ENCODE measurements at regions not wholly inside any gene's neighbourhood (a gene's known extent, or its start where the extent isn't known, plus 50 kb on each side); places are given as distances from the start of the nearest gene placed in this dataset.

- TF ChIP-seq POLR2A (IDR thresholded peaks at IDR 0.05) (no peak), CTCF (IDR thresholded peaks at IDR 0.05 in 8 of 11, conservative IDR thresholded peaks at IDR 0.05 in 3 of 11) (no peak), POLR2AphosphoS5 (IDR thresholded peaks at IDR 0.05) (no peak)
These were observed 50.2 kb upstream of the TMEM97 start for GRCh38 chr17:28268610-28269313.
